Neuronal stem cell (in vitro differentiated cells): ENCODE measurements at regions not wholly inside any gene's neighbourhood (a gene's known extent, or its start where the extent isn't known, plus 50 kb on each side); places are given as distances from the start of the nearest gene placed in this dataset.

Experiments used
- DNase-seq: peaks from one replicate; pipeline ENCODE4 v3.0.0-alpha.2; 2013; ENCODE audit warnings: low spot score
- H2AFZ ChIP-seq: one replicate; pipeline ENCODE4 v1.6.1; 2013; ENCODE audit warnings: mild to moderate bottlenecking, low read length, inconsistent platforms
- H2AK5ac ChIP-seq: 2 replicates; pipeline ENCODE4 v1.6.1; 2013; ENCODE audit warnings: low read depth, mild to moderate bottlenecking, inconsistent platforms, low read length, moderate library complexity, mixed read lengths
- H2BK120ac ChIP-seq: 2 replicates; pipeline ENCODE4 v1.6.1; 2013; ENCODE audit warnings: low read depth, mild to moderate bottlenecking, inconsistent platforms, low read length, moderate library complexity, mixed read lengths
- H2BK12ac ChIP-seq: one replicate; pipeline ENCODE4 v1.6.1; 2013; ENCODE audit warnings: low read length, inconsistent platforms
- H2BK15ac ChIP-seq: 2 replicates; pipeline ENCODE4 v1.6.1; 2013; ENCODE audit warnings: mild to moderate bottlenecking, low read length, inconsistent platforms, mixed read lengths
- H2BK5ac ChIP-seq: one replicate; pipeline ENCODE4 v1.6.1; 2013; ENCODE audit warnings: inconsistent platforms, mild to moderate bottlenecking, low read length, moderate library complexity
- H3K14ac ChIP-seq: one replicate; pipeline ENCODE4 v1.6.1; 2013; ENCODE audit warnings: low read length, inconsistent platforms
- H3K18ac ChIP-seq: 2 replicates; pipeline ENCODE4 v1.6.1; 2013; ENCODE audit warnings: low read length, inconsistent platforms
- H3K23ac ChIP-seq: 2 replicates; pipeline ENCODE4 v1.6.1; 2013; ENCODE audit warnings: low read depth, mild to moderate bottlenecking, mixed read lengths, low read length, inconsistent platforms; ENCODE audit not compliant: poor library complexity
- H3K27ac ChIP-seq: replicated peaks from 3 replicates; pipeline ENCODE4 v1.5.1; 2013; ENCODE audit warnings: low read length, inconsistent platforms
- H3K27me3 ChIP-seq, 3 experiments: 2 replicates each; pipeline ENCODE4 v1.6.1; 2013; ENCODE audit warnings: low read length in 3 of 3, mild to moderate bottlenecking in 2 of 3, inconsistent platforms in 1 of 3, low read depth in 1 of 3, mixed read lengths in 1 of 3, moderate library complexity in 1 of 3; ENCODE audit not compliant: control insufficient read depth in 3 of 3, insufficient read depth in 3 of 3
- H3K36me3 ChIP-seq, 2 donors: replicated peaks in 1 of 2; 2 replicates each; pipeline ENCODE4 v1.6.1; 2013; ENCODE audit warnings: low read length in 2 of 2; ENCODE audit not compliant: control insufficient read depth in 2 of 2, insufficient read depth in 2 of 2
- H3K4ac ChIP-seq: 2 replicates; pipeline ENCODE4 v1.6.1; 2013; ENCODE audit warnings: inconsistent platforms, mild to moderate bottlenecking, low read length, moderate library complexity
- H3K4me1 ChIP-seq, 2 donors: 1 replicate in 1 of 2; 2 replicates in 1 of 2; pipeline ENCODE4 v1.6.1; 2013; ENCODE audit warnings: low read length in 2 of 2, low read depth in 1 of 2; ENCODE audit not compliant: control insufficient read depth in 2 of 2, insufficient read depth in 1 of 2
- H3K4me2 ChIP-seq: one replicate; pipeline ENCODE4 v1.6.1; 2013; ENCODE audit warnings: mild to moderate bottlenecking, low read length, inconsistent platforms; ENCODE audit not compliant: insufficient read depth, poor library complexity, severe bottlenecking
- H3K4me3 ChIP-seq, 2 donors: 2 replicates each; pipeline ENCODE4 v1.5.1; 2013; ENCODE audit warnings: low read length in 2 of 2, mild to moderate bottlenecking in 2 of 2, inconsistent platforms in 1 of 2, moderate library complexity in 1 of 2
- H3K79me1 ChIP-seq: one replicate; pipeline ENCODE4 v1.6.1; 2013; ENCODE audit warnings: low read depth, mild to moderate bottlenecking, inconsistent platforms, low read length, moderate library complexity
- H3K9ac ChIP-seq: one replicate; pipeline ENCODE4 v1.6.1; 2013; ENCODE audit warnings: mild to moderate bottlenecking, low read depth, low read length, inconsistent platforms; ENCODE audit not compliant: poor library complexity
- H3K9me3 ChIP-seq, 2 donors: replicated peaks in 1 of 2; 2 replicates each; pipeline versions ENCODE3 to v1.6.1; 2013; ENCODE audit warnings: low read length in 2 of 2, mild to moderate bottlenecking in 2 of 2, inconsistent platforms in 1 of 2, low read depth in 1 of 2, mixed read lengths in 1 of 2, moderate library complexity in 1 of 2; ENCODE audit not compliant: control insufficient read depth in 2 of 2, insufficient read depth in 1 of 2
- H4K8ac ChIP-seq: one replicate; pipeline ENCODE4 v1.6.1; 2013; ENCODE audit warnings: low read depth, mild to moderate bottlenecking, inconsistent platforms, low read length, moderate library complexity
- H4K91ac ChIP-seq: one replicate; pipeline ENCODE4 v1.6.1; 2013; ENCODE audit warnings: low read length, low read depth, mild to moderate bottlenecking, inconsistent platforms; ENCODE audit not compliant: poor library complexity
- whole genome bisulfite sequencing, 2 donors: extraction: QIAGEN DNeasy Blood & Tissue Kit; methylation state at CpG; one replicate each; pipeline ENCODE4 v1.1.7; 2013; ENCODE audit warnings: missing lambda C conversion rate in 2 of 2, mixed read lengths in 1 of 2; ENCODE audit not compliant: insufficient read length in 2 of 2, insufficient replicate concordance in 1 of 2; ENCODE audit errors: extremely low coverage in 2 of 2; 5-methylcytosine and 5-hydroxymethylcytosine counted together

DNA sequence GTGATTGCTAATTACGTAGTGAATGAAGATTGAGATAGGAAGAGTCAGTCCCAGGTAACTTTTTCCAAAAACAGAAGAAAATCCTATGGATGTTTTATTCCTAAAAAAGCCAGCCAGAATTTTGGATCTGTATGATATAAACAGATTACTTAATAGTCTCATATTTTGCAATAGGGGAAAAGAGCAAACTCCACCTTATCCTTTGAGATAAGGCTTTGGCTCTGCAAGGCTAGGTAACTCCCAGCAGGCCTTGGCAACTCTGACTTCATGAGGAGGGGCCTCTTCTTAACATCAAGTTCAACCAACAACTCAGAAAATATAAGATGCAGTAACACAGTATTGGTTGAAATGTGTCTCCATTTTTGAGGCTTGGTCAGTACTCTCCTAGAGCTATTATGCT is 98.7 kb upstream of the SLC4A4 start:
- Histone ChIP-seq H3K9ac (no peak overlapping the region), H4K8ac (no peak overlapping the region), H2BK5ac (no peak overlapping the region), H3K18ac (no peak overlapping the region), H3K4me3 (no peak overlapping the region), H3K4me2 (no peak overlapping the region), H2AK5ac (no peak overlapping the region), H2BK12ac (no peak overlapping the region), H3K79me1 (no peaks in the 10 kb centered on the region), H2BK15ac (no peak overlapping the region), H3K27ac (no peak overlapping the region), H4K91ac (no peak overlapping the region), H3K9me3 (no peaks in the 10 kb centered on the region), H3K23ac (no peak overlapping the region), H3K4ac (no peak overlapping the region), H2AFZ (no peak overlapping the region), H3K27me3 (no peaks in the 10 kb centered on the region), H3K4me1 (peaks cover 0 to 8% of the 10 kb centered on the region in 2 donors), H3K36me3 (no peaks in the 10 kb centered on the region), H2BK120ac (no peak overlapping the region), H3K14ac (no peak overlapping the region)
- DNase-seq, result no peak
- WGBS, 2 donors, result no CpG with 5 or more reads among the region's 1 CpG

DNA sequence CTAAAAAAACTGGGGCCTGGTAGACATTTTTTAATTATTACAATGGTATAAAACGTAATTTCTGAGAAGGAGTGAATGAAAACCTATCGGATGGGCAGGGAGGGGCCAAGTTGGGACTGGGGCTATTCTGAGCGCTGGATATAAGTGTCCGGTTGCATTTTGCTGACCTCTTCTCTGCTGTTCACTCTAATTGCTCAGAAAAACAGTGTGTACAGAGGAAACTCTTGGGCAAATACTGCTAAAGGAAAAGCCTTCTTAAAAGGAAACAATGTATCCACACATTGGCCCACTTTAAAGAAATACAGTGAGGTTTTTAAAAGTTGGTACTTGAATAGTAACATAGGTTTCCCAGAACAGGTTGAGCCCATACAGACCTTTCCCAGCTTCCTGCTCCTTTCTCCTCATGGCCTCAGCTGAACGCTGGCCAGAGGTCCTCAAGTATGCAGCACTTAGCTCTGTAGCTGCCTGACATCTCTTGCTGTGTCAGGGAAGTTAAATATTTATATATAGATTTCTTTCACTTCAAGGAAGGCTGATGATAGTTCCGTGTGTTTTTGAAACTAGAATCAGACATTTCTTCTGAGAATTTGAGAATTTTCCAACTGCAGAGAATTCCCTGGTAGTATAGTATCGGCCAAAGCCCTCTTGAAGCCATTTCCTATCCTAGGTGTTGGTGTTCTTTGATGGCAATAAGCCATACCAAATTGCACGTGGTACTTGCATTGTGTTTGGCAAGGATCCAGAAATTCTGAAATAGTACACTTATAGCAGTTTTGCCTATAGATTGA is 97.1 kb upstream of the SLC4A4 start:
- Histone ChIP-seq H2BK120ac (no peak overlapping the region), H2BK12ac (no peak overlapping the region), H2BK5ac (no peak overlapping the region), H3K27me3 (no peaks in the 10 kb centered on the region), H2AK5ac (no peak overlapping the region), H4K91ac (no peak overlapping the region), H2AFZ (no peak overlapping the region), H3K36me3 (no peaks in the 10 kb centered on the region), H3K4me1 (no peaks in the 10 kb centered on the region), H2BK15ac (no peak overlapping the region), H3K79me1 (no peaks in the 10 kb centered on the region), H3K9me3 (no peaks in the 10 kb centered on the region), H3K14ac (no peak overlapping the region), H3K4ac (no peak overlapping the region), H3K23ac (no peak overlapping the region), H3K27ac (no peak overlapping the region), H3K4me2 (no peak overlapping the region), H3K9ac (no peak overlapping the region), H4K8ac (no peak overlapping the region), H3K18ac (no peak overlapping the region), H3K4me3 (no peak overlapping the region)
- whole genome bisulfite sequencing, 2 donors, result no CpG with 5 or more reads among the region's 8 CpGs
- no peak for DNase-seq

DNA sequence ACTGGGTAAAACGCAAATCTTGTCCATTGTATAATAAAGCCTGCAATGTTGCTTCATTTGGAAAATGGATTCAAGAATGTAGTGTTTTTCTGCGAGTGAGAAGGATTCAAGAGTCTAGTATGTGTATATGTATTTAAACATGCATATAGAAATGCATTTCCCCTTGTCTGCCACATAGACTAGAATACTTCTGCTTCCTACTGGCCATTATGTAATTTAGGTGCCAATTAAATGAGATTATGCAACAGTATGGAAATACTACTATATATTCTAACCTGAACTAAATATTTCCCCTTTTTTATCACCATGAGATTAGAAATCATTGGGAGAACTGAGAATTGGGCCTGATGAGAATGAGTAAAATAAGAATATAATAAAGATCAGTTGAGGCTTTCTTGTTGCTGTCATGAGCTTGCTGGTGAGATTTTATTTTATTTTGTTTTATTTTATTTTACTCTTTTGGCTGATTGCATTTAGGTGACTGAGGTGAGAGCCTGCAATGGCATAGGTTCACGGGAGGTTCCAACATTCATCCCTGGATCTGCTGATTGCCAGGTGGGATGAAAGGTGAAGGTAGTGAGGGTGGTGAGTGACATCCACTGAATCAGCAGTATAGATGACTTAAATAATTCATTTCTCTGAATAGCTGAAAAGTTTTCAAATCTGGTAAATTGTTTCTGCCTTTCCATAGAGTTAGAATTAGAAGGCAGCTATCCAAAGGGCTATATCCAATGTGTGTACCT is 95.6 kb upstream of the SLC4A4 start:
- no peak overlapping the region for H3K18ac ChIP-seq
- no peak overlapping the region for H3K23ac ChIP-seq
- no peak overlapping the region for H2AK5ac ChIP-seq
- H2AFZ ChIP-seq, result no peak overlapping the region
- no peaks in the 10 kb centered on the region for H3K79me1 ChIP-seq
- H2BK12ac ChIP-seq, result no peak overlapping the region
- H3K14ac ChIP-seq, result no peak overlapping the region
- DNase-seq, result no peak
- H3K4ac ChIP-seq, result no peak overlapping the region
- no peak overlapping the region for H4K8ac ChIP-seq
- H4K91ac ChIP-seq, result no peak overlapping the region
- no peak overlapping the region for H2BK5ac ChIP-seq
- H3K4me1 ChIP-seq, result peaks cover 0 to 2% of the 10 kb centered on the region in 2 donors
- H3K27me3 ChIP-seq, result no peaks in the 10 kb centered on the region
- H3K4me2 ChIP-seq, result no peak overlapping the region
- H2BK120ac ChIP-seq, result no peak overlapping the region
- H3K9me3 ChIP-seq, result no peaks in the 10 kb centered on the region
- WGBS, 2 donors, result no CpG with 5 or more reads among the region's 3 CpGs
- no peak overlapping the region for H2BK15ac ChIP-seq
- H3K36me3 ChIP-seq, result no peaks in the 10 kb centered on the region
- H3K9ac ChIP-seq, result no peak overlapping the region
- H3K4me3 ChIP-seq, result no peak overlapping the region
- no peak overlapping the region for H3K27ac ChIP-seq

DNA sequence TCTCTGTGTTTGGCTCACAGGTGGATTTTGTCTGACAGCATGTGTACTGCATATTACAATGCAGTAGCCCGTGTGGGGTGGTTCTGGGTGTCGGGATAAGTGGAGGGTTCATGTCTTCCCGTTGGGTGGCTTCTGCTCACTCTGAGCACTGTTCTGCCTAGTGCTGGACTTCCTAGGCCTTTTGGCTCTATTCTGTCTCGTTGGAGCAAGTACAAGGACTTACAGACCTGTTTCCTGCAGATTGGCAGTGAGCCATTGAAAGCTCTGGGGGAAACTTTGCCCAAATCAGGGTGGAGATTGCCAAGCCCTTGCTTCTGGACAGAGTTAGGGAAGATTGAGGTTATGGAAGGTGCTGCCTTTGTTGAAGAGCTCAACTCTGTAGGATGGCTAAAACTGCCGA is 91.1 kb upstream of the SLC4A4 start:
- Histone ChIP-seq H3K14ac (no peak overlapping the region), H3K36me3 (no peaks in the 10 kb centered on the region), H2BK120ac (no peak overlapping the region), H3K4me3 (no peak overlapping the region), H3K4me1 (peaks cover 0 to 2% of the 10 kb centered on the region in 2 donors), H3K27ac (no peak overlapping the region), H4K91ac (no peak overlapping the region), H3K4me2 (no peak overlapping the region), H2BK15ac (no peak overlapping the region), H3K79me1 (no peaks in the 10 kb centered on the region), H3K9ac (no peak overlapping the region), H3K27me3 (no peaks in the 10 kb centered on the region), H3K4ac (no peak overlapping the region), H2BK12ac (no peak overlapping the region), H2BK5ac (no peak overlapping the region), H2AK5ac (no peak overlapping the region), H4K8ac (no peak overlapping the region), H3K9me3 (no peaks in the 10 kb centered on the region), H2AFZ (peak overlapping the region; percentile 23), H3K18ac (no peak overlapping the region), H3K23ac (no peak overlapping the region)
- no peak for DNase-seq
- WGBS, 2 donors, result no CpG with 5 or more reads among the region's 5 CpGs
